ENCODE measurements at regions not wholly inside any gene's neighbourhood (a gene's known extent, or its start where the extent isn't known, plus 50 kb on each side); places are given as distances from the start of the nearest gene placed in this dataset.

DNA sequence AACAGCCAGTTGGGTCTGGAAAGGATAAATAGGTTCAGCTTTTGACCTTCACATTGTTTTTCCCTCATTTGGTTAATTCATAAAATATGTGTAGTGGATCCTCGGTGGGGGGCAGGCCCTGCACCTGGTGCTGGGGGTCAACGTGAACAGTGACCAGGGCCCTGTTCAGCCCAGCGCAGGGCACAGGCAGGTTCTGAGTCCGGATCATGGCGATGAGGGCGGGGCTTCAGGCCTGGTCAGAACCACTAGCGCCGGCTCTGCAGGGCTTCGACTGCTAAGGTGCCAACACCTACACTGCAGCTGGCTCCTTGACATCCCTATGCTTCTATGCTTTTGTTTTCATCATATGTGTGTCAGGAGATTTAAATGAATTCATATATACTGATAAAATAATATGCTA lies 177.7 kb downstream of the CXCL12 start:
- no peak for ATAC-seq
- peaks cover 0 to 13% (median 2%) of the 10 kb centered on the region in 12 donors for H3K4me1 ChIP-seq
- TF ChIP-seq POLR2A (IDR thresholded peaks at IDR 0.05) = no peak
- TF ChIP-seq, protein P1, sequence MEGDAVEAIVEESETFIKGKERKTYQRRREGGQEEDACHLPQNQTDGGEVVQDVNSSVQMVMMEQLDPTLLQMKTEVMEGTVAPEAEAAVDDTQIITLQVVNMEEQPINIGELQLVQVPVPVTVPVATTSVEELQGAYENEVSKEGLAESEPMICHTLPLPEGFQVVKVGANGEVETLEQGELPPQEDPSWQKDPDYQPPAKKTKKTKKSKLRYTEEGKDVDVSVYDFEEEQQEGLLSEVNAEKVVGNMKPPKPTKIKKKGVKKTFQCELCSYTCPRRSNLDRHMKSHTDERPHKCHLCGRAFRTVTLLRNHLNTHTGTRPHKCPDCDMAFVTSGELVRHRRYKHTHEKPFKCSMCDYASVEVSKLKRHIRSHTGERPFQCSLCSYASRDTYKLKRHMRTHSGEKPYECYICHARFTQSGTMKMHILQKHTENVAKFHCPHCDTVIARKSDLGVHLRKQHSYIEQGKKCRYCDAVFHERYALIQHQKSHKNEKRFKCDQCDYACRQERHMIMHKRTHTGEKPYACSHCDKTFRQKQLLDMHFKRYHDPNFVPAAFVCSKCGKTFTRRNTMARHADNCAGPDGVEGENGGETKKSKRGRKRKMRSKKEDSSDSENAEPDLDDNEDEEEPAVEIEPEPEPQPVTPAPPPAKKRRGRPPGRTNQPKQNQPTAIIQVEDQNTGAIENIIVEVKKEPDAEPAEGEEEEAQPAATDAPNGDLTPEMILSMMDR (IDR thresholded peaks at IDR 0.05) = no peak
- no peaks in the 10 kb centered on the region for H3K27me3 ChIP-seq
- peaks cover 0 to 4% (median 0%) of the 10 kb centered on the region in 12 donors for H3K9me3 ChIP-seq
- H3K27ac ChIP-seq = no peak overlapping the region
- no peaks in the 10 kb centered on the region for H3K36me3 ChIP-seq
- no peak for DNase-seq
- intact Hi-C loops (cut with DNase I) = no loop called here
- no peak overlapping the region for H3K4me3 ChIP-seq
- 92 to 98% (median 96%) methylated on average over 9 of the region's 9 CpGs for WGBS, 4 donors

DNA sequence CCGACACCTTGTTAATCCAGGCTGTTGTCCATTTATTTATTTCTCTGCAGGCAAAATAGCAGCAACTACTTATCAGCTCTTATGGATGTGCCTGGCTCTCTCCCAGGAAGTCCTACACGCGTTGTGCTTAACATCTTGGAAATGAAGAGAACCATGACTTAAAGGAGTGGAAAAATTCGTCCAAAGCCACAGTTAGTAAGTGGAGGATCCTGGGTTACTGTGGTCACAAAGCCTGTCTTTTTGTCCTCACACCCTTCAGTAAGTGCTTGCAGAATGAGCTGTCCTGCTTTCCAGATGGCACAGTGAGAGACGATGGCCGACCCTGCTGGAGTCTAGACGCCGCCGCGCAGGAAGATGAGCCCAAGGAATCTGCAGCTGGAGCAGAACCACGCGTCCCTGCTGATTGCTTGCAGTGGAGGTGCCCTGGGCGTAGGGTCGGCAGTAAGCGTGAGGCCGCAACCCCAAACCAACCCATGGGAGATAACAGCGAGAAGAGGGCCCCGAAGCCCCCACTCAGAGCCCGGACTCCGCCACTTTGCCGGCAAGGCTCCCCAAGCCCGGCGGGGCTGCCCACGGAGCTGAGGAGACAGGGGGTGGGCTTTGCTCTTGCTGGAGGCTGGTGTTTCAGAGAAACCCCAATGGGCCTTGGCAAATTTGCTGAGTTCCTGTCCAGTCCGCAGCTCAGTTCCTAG lies 178.6 kb downstream of the CXCL12 start:
- H3K4me3 ChIP-seq = no peak overlapping the region
- WGBS, 4 donors = 86 to 90% (median 88%) methylated on average over 23 to 25 of the region's 25 CpGs
- ATAC-seq = peak in 2 of 4 donors; percentile 19 to 35
- intact Hi-C loops (cut with DNase I) = no loop called here
- TF ChIP-seq, protein P1 (IDR thresholded peaks at IDR 0.05) = no peak
- no peak for TF ChIP-seq POLR2A (IDR thresholded peaks at IDR 0.05)
- no peaks in the 10 kb centered on the region for H3K27me3 ChIP-seq
- H3K27ac ChIP-seq = no peak overlapping the region
- H3K36me3 ChIP-seq = no peaks in the 10 kb centered on the region
- peaks cover 0 to 7% (median 0%) of the 10 kb centered on the region in 12 donors for H3K9me3 ChIP-seq
- no peak for DNase-seq
- peaks cover 0 to 13% (median 2%) of the 10 kb centered on the region in 12 donors for H3K4me1 ChIP-seq

DNA sequence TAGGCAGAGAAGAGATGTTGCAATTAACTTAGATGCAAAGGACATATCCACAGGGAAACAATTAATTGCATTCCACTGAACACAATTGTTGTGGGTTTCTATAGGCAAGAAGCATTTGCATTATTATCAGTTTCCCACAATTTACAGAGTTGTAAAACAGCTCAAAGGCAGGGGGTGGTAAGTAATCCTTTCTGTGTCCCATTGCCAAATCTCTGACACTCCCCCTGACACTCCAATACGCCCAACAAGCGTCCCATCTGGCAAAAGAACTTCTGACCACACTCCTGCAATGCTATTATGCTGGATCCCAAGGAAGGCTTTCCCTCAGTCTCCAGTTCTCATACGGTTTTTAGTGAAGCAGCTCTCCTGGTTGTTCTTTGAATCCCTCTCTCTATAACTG lies 179.8 kb downstream of the CXCL12 start:
- no peak for DNase-seq
- no peak for TF ChIP-seq POLR2A (IDR thresholded peaks at IDR 0.05)
- TF ChIP-seq, protein P1 (IDR thresholded peaks at IDR 0.05) = no peak
- peaks cover 0 to 11% (median 2%) of the 10 kb centered on the region in 12 donors for H3K4me1 ChIP-seq
- no peak overlapping the region for H3K27ac ChIP-seq
- peak in 1 of 4 donors; percentile 43 for ATAC-seq
- 72 to 79% (median 75%) methylated on average over 3 of the region's 3 CpGs for WGBS, 4 donors
- H3K27me3 ChIP-seq = no peaks in the 10 kb centered on the region
- intact Hi-C loops (cut with DNase I) = no loop called here
- H3K36me3 ChIP-seq = no peaks in the 10 kb centered on the region
- no peak overlapping the region for H3K4me3 ChIP-seq
- H3K9me3 ChIP-seq = peaks cover 0 to 7% (median 0%) of the 10 kb centered on the region in 12 donors

DNA sequence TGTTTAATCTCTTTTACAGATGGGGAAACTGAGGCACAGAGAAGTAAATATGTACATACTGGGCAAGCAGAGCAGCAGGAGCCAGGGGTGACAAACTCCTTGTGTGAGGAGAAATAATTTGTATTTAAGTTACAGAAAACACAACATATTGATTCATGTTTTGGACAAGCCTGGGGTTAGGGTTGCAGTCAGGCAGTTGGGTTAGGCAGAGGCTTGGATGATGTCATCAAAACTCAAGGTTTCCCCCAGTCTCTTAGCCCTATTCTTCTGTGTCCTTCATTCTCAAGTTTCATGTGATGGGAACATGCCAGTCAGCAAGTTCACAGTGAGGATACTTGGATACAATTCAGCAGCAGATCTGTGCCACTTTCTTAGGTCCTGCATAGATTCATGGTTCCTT lies 181.4 kb downstream of the CXCL12 start:
- Histone ChIP-seq H3K27me3 (no peaks in the 10 kb centered on the region), H3K36me3 (no peaks in the 10 kb centered on the region), H3K4me3 (no peak overlapping the region), H3K9me3 (peaks cover 0 to 7% (median 0%) of the 10 kb centered on the region in 12 donors), H3K27ac (no peak overlapping the region), H3K4me1 (peaks cover 0 to 11% (median 0%) of the 10 kb centered on the region in 12 donors)
- no peak for ATAC-seq
- DNase-seq = no peak
- no peak for TF ChIP-seq POLR2A (IDR thresholded peaks at IDR 0.05)
- TF ChIP-seq, protein P1 (IDR thresholded peaks at IDR 0.05) = no peak
- intact Hi-C loops (cut with DNase I) = no loop called here
